Right lobe of liver (tissue), 6 donors: ENCODE measurements at regions not wholly inside any gene's neighbourhood (a gene's known extent, or its start where the extent isn't known, plus 50 kb on each side); places are given as distances from the start of the nearest gene placed in this dataset.

Experiments
- ATAC-seq, 4 donors: fragments of 200-7000 bp; cut with Tn5 transposase; one replicate each; pipeline ENCODE4 v1.9.1; 2020; ENCODE audit warnings: mild to moderate bottlenecking in 4 of 4, moderate library complexity in 4 of 4
- DNase-seq, 3 donors: peaks; one replicate each; pipeline ENCODE4 v3.0.0-alpha.2; 2020
- H3K27ac ChIP-seq, 3 donors: fragments of 200-600 bp; one replicate each; pipeline ENCODE4 v1.8.0; 2022
- H3K27me3 ChIP-seq, 2 donors: fragments of 200-600 bp; one replicate each; pipeline ENCODE4 v1.8.0; 2022
- H3K36me3 ChIP-seq, 4 donors: fragments of 200-600 bp; sonication (generic) in 1 of 4; one replicate each; pipeline versions ENCODE4 v1.5.1 to v1.8.0; 2017 to 2022; ENCODE audit warnings: control low read depth in 1 of 4
- H3K4me1 ChIP-seq, 4 donors: fragments of 200-600 bp; sonication (generic) in 1 of 4; one replicate each; pipeline versions ENCODE4 v1.5.1 to v1.8.0; 2017 to 2022; ENCODE audit warnings: control low read depth in 1 of 4
- H3K4me3 ChIP-seq, 3 donors: fragments of 200-600 bp; one replicate each; pipeline ENCODE4 v1.8.0; 2022
- H3K9me3 ChIP-seq, 4 donors: fragments of 200-600 bp; sonication (generic) in 1 of 4; one replicate each; pipeline versions ENCODE4 v1.5.1 to v1.8.0; 2017 to 2022; ENCODE audit warnings: control low read depth in 1 of 4
- CTCF ChIP-seq, 4 donors: fragments of 200-600 bp in 3 of 4; fragments of 450-650 bp in 1 of 4; IDR thresholded peaks; one replicate each; pipeline versions ENCODE4 v1.5.1 to v1.8.0; 2016 to 2022; ENCODE audit warnings: antibody characterized with exemption in 4 of 4, mild to moderate bottlenecking in 2 of 4
- POLR2A ChIP-seq: fragments of 450-650 bp; IDR thresholded peaks from one replicate; pipeline ENCODE4 v1.6.1; 2017; ENCODE audit warnings: antibody characterized with exemption, mild to moderate bottlenecking
- WGBS: methylation state at CpG from one replicate; pipeline ENCODE4 v1.1.6; 2018; ENCODE audit warnings: low coverage, low lambda C conversion rate; ENCODE audit not compliant: insufficient coverage; ENCODE audit errors: missing lambda C conversion rate; 5-methylcytosine and 5-hydroxymethylcytosine counted together
- intact Hi-C, 2 donors: fragments of 100-400 bp; cut with DNase I; formaldehyde crosslinking; loops; one replicate each; pipeline versions ENCODE4 v1.11.2 to v1.14.1; 2022
- donor health status: DM: no; HTN: yes; CAD: no.
- donor health status: DM: no; HTN: no; CAD: no.
- donor health status: DM: no; HTN: no; CAD: no.
- donor health status: DM: no; HTN: yes; CAD: no.
- donor health status: DM: no; HTN: yes; CAD: no.

DNA sequence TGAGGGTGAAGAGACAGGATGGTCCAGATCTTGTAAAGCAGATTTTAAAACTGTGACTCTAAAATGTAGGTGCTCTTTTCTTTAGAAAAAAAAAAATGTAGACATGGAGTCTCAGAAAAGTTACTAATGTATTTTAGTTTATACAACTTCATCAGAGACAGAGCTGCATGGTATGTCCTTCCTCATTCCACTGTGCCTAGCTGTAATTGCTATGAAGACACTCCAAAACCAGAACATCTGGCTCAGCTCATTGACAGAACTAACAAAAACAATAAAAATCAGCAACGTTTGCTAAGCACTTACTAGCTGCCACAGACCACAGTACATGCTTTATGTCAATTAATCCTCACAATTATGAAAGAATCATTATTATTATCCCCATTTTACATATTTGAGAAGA is 160.7 kb downstream of the BARX2 start:
- intact Hi-C loops = no loop called here
- Histone ChIP-seq H3K36me3 (no peaks in the 10 kb centered on the region), H3K4me1 (no peaks in the 10 kb centered on the region), H3K27me3 (no peaks in the 10 kb centered on the region), H3K4me3 (no peak overlapping the region), H3K9me3 (peaks cover 0 to 8% (median 0%) of the 10 kb centered on the region in 4 donors), H3K27ac (no peak overlapping the region)
- DNase-seq = no peak
- no peak for ATAC-seq
- TF ChIP-seq CTCF (IDR thresholded peaks at IDR 0.05) = no peak
- TF ChIP-seq POLR2A = no peak
- WGBS = 18% methylated on average over 1 of the region's 1 CpG

GRCh38 chr11:129538323-129538722 is 162.7 kb downstream of the BARX2 start:
- TF ChIP-seq POLR2A = no peak
- TF ChIP-seq CTCF (IDR thresholded peaks at IDR 0.05) = no peak
- intact Hi-C loops = no loop called here
- ATAC-seq (no peak), DNase-seq (no peak)
- Histone ChIP-seq H3K27ac (no peak overlapping the region), H3K9me3 (peaks cover 0 to 8% (median 0%) of the 10 kb centered on the region in 4 donors), H3K27me3 (no peaks in the 10 kb centered on the region), H3K36me3 (no peaks in the 10 kb centered on the region), H3K4me3 (no peak overlapping the region), H3K4me1 (no peaks in the 10 kb centered on the region)
- 71% methylated on average over 2 of the region's 2 CpGs for WGBS

- TF ChIP-seq POLR2A (no peak), CTCF (IDR thresholded peaks at IDR 0.05) (no peak)
- no peaks in the 10 kb centered on the region for H3K36me3 ChIP-seq
- H3K4me3 ChIP-seq = no peak overlapping the region
- no peaks in the 10 kb centered on the region for H3K4me1 ChIP-seq
- intact Hi-C loops = no loop called here
- no peak for ATAC-seq
- no peak for DNase-seq
- H3K27me3 ChIP-seq = no peaks in the 10 kb centered on the region
- 44% methylated on average over 3 of the region's 3 CpGs for WGBS
- no peak overlapping the region for H3K27ac ChIP-seq
- H3K9me3 ChIP-seq = no peaks in the 10 kb centered on the region
These were observed 168.1 kb downstream of the BARX2 start for GRCh38 chr11:129543515-129544290.

GRCh38 chr11:129544691-129545090 is 169.0 kb downstream of the BARX2 start:
- TF ChIP-seq CTCF (IDR thresholded peaks at IDR 0.05) = no peak
- no peak for TF ChIP-seq POLR2A
- ATAC-seq (no peak), DNase-seq (no peak)
- Histone ChIP-seq H3K9me3 (no peaks in the 10 kb centered on the region), H3K27ac (no peak overlapping the region), H3K4me3 (no peak overlapping the region), H3K4me1 (no peaks in the 10 kb centered on the region), H3K36me3 (no peaks in the 10 kb centered on the region), H3K27me3 (no peaks in the 10 kb centered on the region)
- 29% methylated on average over 1 of the region's 1 CpG for WGBS
- intact Hi-C loops = no loop called here
